Mammary epithelial cell (primary cell): ENCODE measurements at regions not wholly inside any gene's neighbourhood (a gene's known extent, or its start where the extent isn't known, plus 50 kb on each side); places are given as distances from the start of the nearest gene placed in this dataset.

Experiments
- EZH2 ChIP-seq: IDR thresholded peaks from 2 replicates; pipeline ENCODE4 v1.6.1; 2012; ENCODE audit warnings: low read length, inconsistent platforms, borderline replicate concordance
- TF ChIP-seq, protein P1 (sequence below), 2 donors: IDR thresholded peaks in 1 of 2; conservative IDR thresholded peaks in 1 of 2; 2 replicates each; pipeline ENCODE4 v1.5.1; 2011 to 2012; ENCODE audit warnings: inconsistent platforms in 2 of 2, low read length in 2 of 2, mild to moderate bottlenecking in 2 of 2, control low read depth in 1 of 2, low read depth in 1 of 2; ENCODE audit not compliant: insufficient read depth in 1 of 2; ENCODE audit errors: extremely low read depth in 1 of 2

DNA sequence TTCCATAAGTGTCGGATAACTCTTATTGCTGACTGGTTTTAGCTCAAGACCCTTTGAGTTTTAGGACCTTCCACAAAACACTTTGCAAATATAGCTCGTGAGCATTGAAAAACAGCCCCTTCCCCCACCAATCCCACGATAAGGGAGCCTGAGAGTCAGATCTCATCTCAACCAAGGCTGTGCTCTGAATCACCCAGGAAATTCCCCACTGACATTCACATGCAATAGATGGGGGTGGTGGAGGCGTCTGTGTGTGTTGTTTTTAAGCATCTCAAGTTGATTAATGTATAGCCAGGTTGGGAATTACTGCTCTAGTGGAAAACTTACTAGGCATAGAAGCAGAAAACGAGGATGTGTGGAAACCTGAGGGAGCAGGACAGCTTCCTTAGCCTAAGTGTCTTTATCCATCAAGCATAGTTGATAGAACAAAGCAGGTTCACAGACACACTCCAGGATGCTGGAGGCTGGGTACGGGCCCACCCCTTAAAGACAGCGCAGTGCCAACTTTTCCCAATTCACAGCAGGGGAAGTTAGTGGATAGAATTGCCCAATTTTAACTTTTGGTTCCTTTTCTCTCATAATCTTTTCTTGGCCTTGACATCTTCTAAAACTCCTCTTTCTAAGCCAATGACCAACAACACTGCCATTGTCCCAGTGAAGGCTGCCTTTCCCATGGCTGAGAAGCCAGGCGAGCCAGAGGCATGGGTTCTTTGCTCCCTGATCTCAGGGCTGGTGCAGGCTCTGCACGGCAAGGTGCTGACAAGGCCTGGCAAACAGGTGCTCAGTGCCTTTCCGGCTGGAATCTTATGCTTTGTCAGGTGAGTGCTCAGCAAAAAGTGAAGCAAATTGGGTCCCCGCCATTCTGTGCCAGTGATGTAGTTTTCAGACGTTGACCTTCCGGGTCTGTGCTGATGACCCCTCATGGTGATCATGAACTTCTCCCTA, 98.5 kb upstream of the INSIG1 start:
- TF ChIP-seq, protein P1, sequence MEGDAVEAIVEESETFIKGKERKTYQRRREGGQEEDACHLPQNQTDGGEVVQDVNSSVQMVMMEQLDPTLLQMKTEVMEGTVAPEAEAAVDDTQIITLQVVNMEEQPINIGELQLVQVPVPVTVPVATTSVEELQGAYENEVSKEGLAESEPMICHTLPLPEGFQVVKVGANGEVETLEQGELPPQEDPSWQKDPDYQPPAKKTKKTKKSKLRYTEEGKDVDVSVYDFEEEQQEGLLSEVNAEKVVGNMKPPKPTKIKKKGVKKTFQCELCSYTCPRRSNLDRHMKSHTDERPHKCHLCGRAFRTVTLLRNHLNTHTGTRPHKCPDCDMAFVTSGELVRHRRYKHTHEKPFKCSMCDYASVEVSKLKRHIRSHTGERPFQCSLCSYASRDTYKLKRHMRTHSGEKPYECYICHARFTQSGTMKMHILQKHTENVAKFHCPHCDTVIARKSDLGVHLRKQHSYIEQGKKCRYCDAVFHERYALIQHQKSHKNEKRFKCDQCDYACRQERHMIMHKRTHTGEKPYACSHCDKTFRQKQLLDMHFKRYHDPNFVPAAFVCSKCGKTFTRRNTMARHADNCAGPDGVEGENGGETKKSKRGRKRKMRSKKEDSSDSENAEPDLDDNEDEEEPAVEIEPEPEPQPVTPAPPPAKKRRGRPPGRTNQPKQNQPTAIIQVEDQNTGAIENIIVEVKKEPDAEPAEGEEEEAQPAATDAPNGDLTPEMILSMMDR (conservative IDR thresholded peaks at IDR 0.05 in 1 of 2, IDR thresholded peaks at IDR 0.05 in 1 of 2; ENCODE audit: extremely low read depth in 1 of 2, insufficient read depth in 1 of 2, low read depth in 1 of 2, low read length in 2 of 2), result no peak
- no peak for TF ChIP-seq EZH2
